ENCODE measurements at regions not wholly inside any gene's neighbourhood (a gene's known extent, or its start where the extent isn't known, plus 50 kb on each side); places are given as distances from the start of the nearest gene placed in this dataset.
"Not testable (repeated sequence)": the region's sequence is repeated elsewhere in the genome, so short reads cannot be mapped to it uniquely, and the experiment has no call there.

DNA sequence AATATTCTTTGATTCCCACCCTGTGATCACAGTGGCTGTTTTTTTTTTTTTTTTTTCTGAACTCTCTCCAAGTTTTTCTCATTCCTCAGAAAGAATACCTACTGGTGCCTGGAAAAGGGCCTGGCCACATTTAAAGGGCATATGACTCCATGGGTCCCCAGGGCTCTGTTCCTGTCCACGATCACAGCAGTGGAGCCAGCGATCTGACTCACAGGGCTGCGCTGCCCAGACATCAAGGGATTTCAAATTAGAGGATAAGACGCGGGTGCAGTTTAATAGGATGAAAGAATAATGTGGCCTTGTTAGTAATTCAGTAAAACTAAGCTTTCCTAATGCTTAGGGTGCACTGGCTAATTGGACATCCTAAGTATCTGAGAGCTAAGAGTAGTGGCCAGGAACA, 175.1 kb upstream of the MSX2 start:
- Histone ChIP-seq H3K9ac (ENCODE audit: low read depth, low read length) (no peak overlapping the region), H3K27me3 (ENCODE audit: control insufficient read depth, insufficient read depth, low read length) (no peaks in the 10 kb centered on the region), H3K4me3 (ENCODE audit: low read depth, low read length) (no peak overlapping the region), H3K9me3 (ENCODE audit: control insufficient read depth, insufficient read depth, low read length) (no peaks in the 10 kb centered on the region), H3K4me1 (ENCODE audit: control insufficient read depth, insufficient read depth, low read length) (no peaks in the 10 kb centered on the region), H3K36me3 (ENCODE audit: control insufficient read depth, insufficient read depth, low read length) (no peaks in the 10 kb centered on the region)

GRCh38 chr5:174550026-174550425, 174.4 kb upstream of the MSX2 start:
- Histone ChIP-seq H3K9me3 (ENCODE audit: control insufficient read depth, insufficient read depth, low read length) (no peaks in the 10 kb centered on the region), H3K4me3 (ENCODE audit: low read depth, low read length) (no peak overlapping the region), H3K4me1 (ENCODE audit: control insufficient read depth, insufficient read depth, low read length) (no peaks in the 10 kb centered on the region), H3K9ac (ENCODE audit: low read depth, low read length) (no peak overlapping the region), H3K27me3 (ENCODE audit: control insufficient read depth, insufficient read depth, low read length) (no peaks in the 10 kb centered on the region), H3K36me3 (ENCODE audit: control insufficient read depth, insufficient read depth, low read length) (no peaks in the 10 kb centered on the region)

DNA sequence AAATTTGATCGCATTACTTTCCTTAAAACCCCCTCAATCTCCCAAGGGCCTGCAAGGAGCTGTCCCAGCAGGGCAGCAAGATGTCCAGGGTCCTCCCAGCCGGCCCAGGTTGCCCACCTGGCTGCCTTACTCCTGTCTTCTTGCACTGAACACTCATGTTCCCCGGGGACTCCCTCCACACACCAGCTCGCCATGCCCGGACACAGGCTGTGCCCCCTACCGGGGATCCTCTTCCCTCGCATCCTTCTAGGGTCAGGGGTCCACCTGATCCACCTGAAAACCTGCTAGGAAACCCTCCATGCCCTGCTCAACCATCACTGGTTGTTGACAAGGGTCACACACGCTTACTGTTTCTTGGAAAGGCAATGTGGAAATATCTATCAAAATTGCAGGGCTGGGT, 172.0 kb upstream of the MSX2 start:
- Histone ChIP-seq H3K36me3 (ENCODE audit: control insufficient read depth, insufficient read depth, low read length) (no peaks in the 10 kb centered on the region), H3K9ac (ENCODE audit: low read depth, low read length) (no peak overlapping the region), H3K4me3 (ENCODE audit: low read depth, low read length) (no peak overlapping the region), H3K9me3 (ENCODE audit: control insufficient read depth, insufficient read depth, low read length) (no peaks in the 10 kb centered on the region), H3K4me1 (ENCODE audit: control insufficient read depth, insufficient read depth, low read length) (no peaks in the 10 kb centered on the region), H3K27me3 (ENCODE audit: control insufficient read depth, insufficient read depth, low read length) (no peaks in the 10 kb centered on the region)

- Histone ChIP-seq H3K4me1 (ENCODE audit: control insufficient read depth, insufficient read depth, low read length) (no peaks in the 10 kb centered on the region), H3K9ac (ENCODE audit: low read depth, low read length) (no peak overlapping the region), H3K27me3 (ENCODE audit: control insufficient read depth, insufficient read depth, low read length) (no peaks in the 10 kb centered on the region), H3K9me3 (ENCODE audit: control insufficient read depth, insufficient read depth, low read length) (no peaks in the 10 kb centered on the region), H3K36me3 (ENCODE audit: control insufficient read depth, insufficient read depth, low read length) (no peaks in the 10 kb centered on the region), H3K4me3 (ENCODE audit: low read depth, low read length) (no peak overlapping the region)
These were observed 170.8 kb upstream of the MSX2 start for GRCh38 chr5:174553556-174553955.

- H3K9me3 ChIP-seq (ENCODE audit: control insufficient read depth, insufficient read depth, low read length): no peaks in the 10 kb centered on the region
- H3K36me3 ChIP-seq (ENCODE audit: control insufficient read depth, insufficient read depth, low read length): no peaks in the 10 kb centered on the region
- H3K9ac ChIP-seq (ENCODE audit: low read depth, low read length): no peak overlapping the region
- peaks cover 3% of the 10 kb centered on the region for H3K4me1 ChIP-seq (ENCODE audit: control insufficient read depth, insufficient read depth, low read length)
- no peak overlapping the region for H3K4me3 ChIP-seq (ENCODE audit: low read depth, low read length)
- no peaks in the 10 kb centered on the region for H3K27me3 ChIP-seq (ENCODE audit: control insufficient read depth, insufficient read depth, low read length)
These were observed 168.7 kb upstream of the MSX2 start for GRCh38 chr5:174555726-174556125.

- Histone ChIP-seq H3K4me3 (ENCODE audit: low read depth, low read length) (no peak overlapping the region), H3K4me1 (ENCODE audit: control insufficient read depth, insufficient read depth, low read length) (peaks cover 3% of the 10 kb centered on the region), H3K36me3 (ENCODE audit: control insufficient read depth, insufficient read depth, low read length) (no peaks in the 10 kb centered on the region), H3K9me3 (ENCODE audit: control insufficient read depth, insufficient read depth, low read length) (no peaks in the 10 kb centered on the region), H3K9ac (ENCODE audit: low read depth, low read length) (no peak overlapping the region), H3K27me3 (ENCODE audit: control insufficient read depth, insufficient read depth, low read length) (no peaks in the 10 kb centered on the region)
These were observed 167.6 kb upstream of the MSX2 start for GRCh38 chr5:174556756-174557155.

- Histone ChIP-seq H3K4me1 (ENCODE audit: control insufficient read depth, insufficient read depth, low read length) (peaks cover 3% of the 10 kb centered on the region), H3K9ac (ENCODE audit: low read depth, low read length) (no peak overlapping the region), H3K4me3 (ENCODE audit: low read depth, low read length) (no peak overlapping the region), H3K36me3 (ENCODE audit: control insufficient read depth, insufficient read depth, low read length) (no peaks in the 10 kb centered on the region), H3K27me3 (ENCODE audit: control insufficient read depth, insufficient read depth, low read length) (no peaks in the 10 kb centered on the region), H3K9me3 (ENCODE audit: control insufficient read depth, insufficient read depth, low read length) (no peaks in the 10 kb centered on the region)
These were observed 166.2 kb upstream of the MSX2 start for GRCh38 chr5:174558190-174558589.

DNA sequence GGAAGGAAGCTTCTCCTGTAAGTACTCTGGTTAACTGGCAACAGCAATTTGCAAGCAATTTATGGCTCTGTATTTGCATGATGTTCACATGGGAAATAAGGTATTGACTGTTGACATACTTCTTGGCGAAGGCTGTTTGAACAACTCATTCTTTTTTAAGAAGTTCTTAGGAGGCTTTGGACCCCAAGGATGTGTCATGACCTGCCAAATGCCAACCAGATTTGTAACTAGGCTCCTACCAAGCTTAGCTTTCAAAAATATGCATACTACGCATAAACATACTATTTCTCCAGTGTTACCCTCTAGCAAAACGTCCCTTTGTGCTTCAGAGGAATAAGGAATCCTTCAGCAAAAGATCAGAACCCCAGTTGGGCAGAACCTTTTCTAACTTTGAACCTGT, 165.2 kb upstream of the MSX2 start:
- no peaks in the 10 kb centered on the region for H3K27me3 ChIP-seq (ENCODE audit: control insufficient read depth, insufficient read depth, low read length)
- peaks cover 3% of the 10 kb centered on the region for H3K4me1 ChIP-seq (ENCODE audit: control insufficient read depth, insufficient read depth, low read length)
- H3K4me3 ChIP-seq (ENCODE audit: low read depth, low read length): no peak overlapping the region
- H3K9ac ChIP-seq (ENCODE audit: low read depth, low read length): no peak overlapping the region
- no peaks in the 10 kb centered on the region for H3K36me3 ChIP-seq (ENCODE audit: control insufficient read depth, insufficient read depth, low read length)
- H3K9me3 ChIP-seq (ENCODE audit: control insufficient read depth, insufficient read depth, low read length): no peaks in the 10 kb centered on the region

GRCh38 chr5:174559566-174560090, 164.8 kb upstream of the MSX2 start:
- Histone ChIP-seq H3K36me3 (ENCODE audit: control insufficient read depth, insufficient read depth, low read length) (no peaks in the 10 kb centered on the region), H3K9ac (ENCODE audit: low read depth, low read length) (no peak overlapping the region), H3K27me3 (ENCODE audit: control insufficient read depth, insufficient read depth, low read length) (no peaks in the 10 kb centered on the region), H3K4me3 (ENCODE audit: low read depth, low read length) (no peak overlapping the region), H3K4me1 (ENCODE audit: control insufficient read depth, insufficient read depth, low read length) (peaks cover 3% of the 10 kb centered on the region), H3K9me3 (ENCODE audit: control insufficient read depth, insufficient read depth, low read length) (no peaks in the 10 kb centered on the region)

- no peaks in the 10 kb centered on the region for H3K36me3 ChIP-seq (ENCODE audit: control insufficient read depth, insufficient read depth, low read length)
- H3K4me3 ChIP-seq (ENCODE audit: low read depth, low read length): no peak overlapping the region
- H3K9ac ChIP-seq (ENCODE audit: low read depth, low read length): no peak overlapping the region
- no peaks in the 10 kb centered on the region for H3K9me3 ChIP-seq (ENCODE audit: control insufficient read depth, insufficient read depth, low read length)
- peaks cover 3% of the 10 kb centered on the region for H3K4me1 ChIP-seq (ENCODE audit: control insufficient read depth, insufficient read depth, low read length)
- no peaks in the 10 kb centered on the region for H3K27me3 ChIP-seq (ENCODE audit: control insufficient read depth, insufficient read depth, low read length)
These were observed 163.5 kb upstream of the MSX2 start for GRCh38 chr5:174560861-174561260.

DNA sequence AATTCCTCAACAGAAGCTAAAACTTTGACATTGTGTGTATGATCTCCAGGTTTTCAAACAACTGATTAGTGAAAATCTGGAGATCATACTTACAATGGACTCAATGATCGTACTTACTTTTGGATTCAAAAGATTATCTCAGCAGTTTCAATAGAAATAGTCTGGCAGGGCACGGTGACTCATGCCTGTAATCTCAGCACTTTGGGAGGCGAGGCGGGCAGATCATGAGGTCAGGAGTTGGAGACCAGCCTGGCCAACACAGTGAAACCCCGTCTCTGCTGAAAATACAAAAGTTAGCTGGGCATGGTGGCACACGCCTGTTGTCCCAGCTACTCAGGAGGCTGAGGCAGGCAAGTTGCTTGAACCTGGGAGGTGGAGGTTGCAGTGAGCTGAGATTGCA, 161.3 kb upstream of the MSX2 start:
- H3K4me3 ChIP-seq (ENCODE audit: low read depth, low read length): not testable (repeated sequence)

DNA sequence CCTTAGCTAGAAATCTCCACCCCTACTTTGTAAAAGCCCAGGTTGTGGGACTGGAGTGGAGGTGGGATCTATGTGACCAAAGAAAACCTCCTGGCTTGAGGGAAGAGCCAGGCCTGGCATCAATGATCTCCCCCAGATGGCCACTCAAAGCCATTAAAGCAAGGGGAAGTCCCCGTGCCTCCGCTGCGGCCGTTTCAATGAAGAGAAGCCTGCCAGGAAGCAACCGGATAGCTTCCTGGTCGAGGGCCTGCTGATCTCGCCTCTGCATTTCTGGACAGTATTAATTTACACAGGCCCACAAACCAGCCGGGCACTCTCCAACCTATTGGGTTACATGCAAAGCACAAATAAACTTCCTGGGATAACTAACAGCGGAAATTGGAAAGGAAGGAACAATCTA, 160.5 kb upstream of the MSX2 start:
- Histone ChIP-seq H3K36me3 (ENCODE audit: control insufficient read depth, insufficient read depth, low read length) (no peaks in the 10 kb centered on the region), H3K4me1 (ENCODE audit: control insufficient read depth, insufficient read depth, low read length) (peaks cover 3% of the 10 kb centered on the region), H3K9me3 (ENCODE audit: control insufficient read depth, insufficient read depth, low read length) (no peaks in the 10 kb centered on the region), H3K27me3 (ENCODE audit: control insufficient read depth, insufficient read depth, low read length) (no peaks in the 10 kb centered on the region), H3K4me3 (ENCODE audit: low read depth, low read length) (no peak overlapping the region), H3K9ac (ENCODE audit: low read depth, low read length) (no peak overlapping the region)

More for the DNA sequence above, 161.3 kb upstream of the MSX2 start:
- not testable (repeated sequence) for H3K9me3 ChIP-seq (ENCODE audit: control insufficient read depth, insufficient read depth, low read length); H3K27me3 ChIP-seq (ENCODE audit: control insufficient read depth, insufficient read depth, low read length); H3K4me1 ChIP-seq (ENCODE audit: control insufficient read depth, insufficient read depth, low read length); H3K36me3 ChIP-seq (ENCODE audit: control insufficient read depth, insufficient read depth, low read length); H3K9ac ChIP-seq (ENCODE audit: low read depth, low read length)

Measured in iPS-15b (cell line).